CD4-positive, alpha-beta T cell treated with Interleukin-15 for 4 hours (primary cell): ENCODE measurements at regions not wholly inside any gene's neighbourhood (a gene's known extent, or its start where the extent isn't known, plus 50 kb on each side); places are given as distances from the start of the nearest gene placed in this dataset.

Source experiments
- DNase-seq: peaks from one replicate; pipeline ENCODE4 v3.0.0-alpha.2; 2020; ENCODE audit warnings: low spot score

- DNase-seq: no peak
These were observed 624.2 kb upstream of the ZFHX3 start for GRCh38 chr16:73672135-73672534.

- no peak for DNase-seq
These were observed 623.2 kb upstream of the ZFHX3 start for GRCh38 chr16:73670836-73671820.

GRCh38 chr16:73669535-73670274, 621.8 kb upstream of the ZFHX3 start:
- no peak for DNase-seq

- no peak for DNase-seq
These were observed 615.8 kb upstream of the ZFHX3 start for GRCh38 chr16:73663720-73664119.

- no peak for DNase-seq
These were observed 588.3 kb upstream of the ZFHX3 start for GRCh38 chr16:73636196-73636595.

- no peak for DNase-seq
These were observed 581.1 kb upstream of the ZFHX3 start for GRCh38 chr16:73629011-73629410.

- no peak for DNase-seq
These were observed 569.8 kb upstream of the ZFHX3 start for GRCh38 chr16:73617738-73618137.

- DNase-seq: no peak
These were observed 568.8 kb upstream of the ZFHX3 start for GRCh38 chr16:73616770-73617169.

GRCh38 chr16:73616166-73616753, 568.3 kb upstream of the ZFHX3 start:
- no peak for DNase-seq

GRCh38 chr16:73615071-73615940, 567.4 kb upstream of the ZFHX3 start:
- no peak for DNase-seq

GRCh38 chr16:73614131-73614530, 566.2 kb upstream of the ZFHX3 start:
- no peak for DNase-seq

GRCh38 chr16:73610605-73611156, 562.8 kb upstream of the ZFHX3 start:
- no peak for DNase-seq

GRCh38 chr16:73610160-73610559, 562.2 kb upstream of the ZFHX3 start:
- DNase-seq: no peak

- no peak for DNase-seq
These were observed 561.0 kb upstream of the ZFHX3 start for GRCh38 chr16:73608911-73609310.

GRCh38 chr16:73605309-73605708, 557.4 kb upstream of the ZFHX3 start:
- no peak for DNase-seq

- DNase-seq: no peak
These were observed 554.0 kb upstream of the ZFHX3 start for GRCh38 chr16:73601911-73602310.

GRCh38 chr16:73599870-73600269, 551.9 kb upstream of the ZFHX3 start:
- no peak for DNase-seq

- DNase-seq: no peak
These were observed 551.4 kb upstream of the ZFHX3 start for GRCh38 chr16:73599351-73599750.

- no peak for DNase-seq
These were observed 536.2 kb upstream of the ZFHX3 start for GRCh38 chr16:73584157-73584556.

- DNase-seq: no peak
These were observed 524.4 kb upstream of the ZFHX3 start for GRCh38 chr16:73572135-73572828.
